GM18505 (cell line): ENCODE measurements at regions not wholly inside any gene's neighbourhood (a gene's known extent, or its start where the extent isn't known, plus 50 kb on each side); places are given as distances from the start of the nearest gene placed in this dataset.

Source experiments
- ATAC-seq: cut with Tn5 transposase; IDR thresholded peaks from one replicate; pipeline ENCODE4 v1.9.1; 2021; ENCODE audit not compliant: unreplicated experiment
- POLR2A ChIP-seq: IDR thresholded peaks from 4 replicates; pipeline ENCODE4 v1.6.1; 2011; ENCODE audit warnings: borderline replicate concordance; ENCODE audit not compliant: insufficient read depth, insufficient read length; ENCODE audit errors: extremely low read depth

DNA sequence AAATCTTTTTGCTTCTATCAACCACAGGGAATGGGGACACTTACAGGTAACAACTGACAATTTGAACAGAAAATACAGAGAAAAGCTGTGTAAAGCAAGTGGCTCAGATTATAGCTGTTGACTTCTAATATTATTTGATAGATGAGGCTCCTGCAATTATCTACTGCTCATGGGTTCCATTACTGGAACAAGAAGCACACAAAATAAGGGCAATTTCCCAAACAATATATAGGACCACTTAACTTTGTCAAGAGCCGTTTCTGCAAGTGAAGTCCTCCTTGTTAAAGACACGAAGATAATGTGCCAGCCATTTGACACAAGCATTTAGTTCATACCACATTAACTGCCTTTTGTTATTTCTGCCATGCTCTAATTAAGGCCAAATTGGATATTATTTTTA, 315.5 kb upstream of the ARID1B start:
- no peak for ATAC-seq
- TF ChIP-seq POLR2A, result no peak

DNA sequence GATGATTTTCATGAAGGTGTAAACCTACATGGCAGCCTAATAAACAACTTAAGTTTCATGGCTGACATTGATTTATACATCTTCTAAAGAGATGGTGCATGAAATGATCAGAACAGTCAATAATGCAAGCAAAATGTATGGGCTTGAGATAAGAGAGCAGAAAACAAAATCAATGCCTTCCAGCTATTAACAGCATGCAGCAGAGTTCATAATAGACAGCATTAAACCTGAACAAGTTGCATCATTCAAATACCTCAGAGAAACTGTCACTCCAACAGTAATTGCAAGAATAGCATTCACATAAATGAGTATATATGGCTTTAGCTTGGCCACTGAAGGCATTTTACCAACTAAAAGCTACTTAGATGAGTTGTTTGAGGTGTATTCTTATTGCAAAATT, 319.6 kb upstream of the ARID1B start:
- ATAC-seq, result no peak
- no peak for TF ChIP-seq POLR2A

DNA sequence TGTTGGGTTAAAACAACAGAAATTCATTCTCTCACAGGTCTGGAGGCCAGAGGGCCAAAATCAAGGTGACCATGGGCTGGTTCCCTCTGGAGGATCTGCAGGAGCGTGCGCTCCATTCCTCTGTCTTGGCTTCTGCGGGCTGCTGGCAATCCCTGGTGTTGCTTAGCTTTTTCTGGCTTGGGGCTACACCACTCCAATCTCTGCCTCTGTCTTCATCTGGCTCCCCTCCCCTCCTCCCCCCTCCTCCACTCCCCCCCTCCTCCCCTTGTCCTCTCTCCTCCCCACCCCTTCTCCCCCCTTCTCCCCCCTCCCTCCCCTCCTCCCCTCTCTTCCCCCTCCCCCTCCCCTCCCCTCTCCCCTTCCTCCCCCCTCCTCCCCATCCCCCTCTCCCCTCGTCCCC, 321.3 kb upstream of the ARID1B start:
- TF ChIP-seq POLR2A, result no peak

DNA sequence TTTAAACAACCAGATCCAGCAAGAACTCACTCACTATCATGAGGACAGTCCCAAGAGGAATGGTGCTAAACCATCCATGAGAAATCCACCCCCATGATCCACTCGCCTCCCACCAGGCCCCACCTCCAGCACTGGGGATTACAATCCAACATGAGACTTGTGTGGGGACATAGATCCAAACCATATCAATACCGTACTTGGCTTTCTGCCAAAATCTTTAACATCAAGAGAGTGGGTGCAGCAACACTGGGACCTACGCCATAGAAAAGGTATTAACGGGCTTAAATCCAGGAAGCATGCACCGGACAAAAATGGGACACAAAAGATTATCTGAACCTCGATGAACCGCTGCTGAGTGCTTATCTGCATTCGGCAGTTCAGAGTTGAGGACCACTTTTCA, 322.3 kb upstream of the ARID1B start:
- no peak for TF ChIP-seq POLR2A
- ATAC-seq, result no peak

More for the DNA sequence above, 321.3 kb upstream of the ARID1B start:
- no peak for ATAC-seq

DNA sequence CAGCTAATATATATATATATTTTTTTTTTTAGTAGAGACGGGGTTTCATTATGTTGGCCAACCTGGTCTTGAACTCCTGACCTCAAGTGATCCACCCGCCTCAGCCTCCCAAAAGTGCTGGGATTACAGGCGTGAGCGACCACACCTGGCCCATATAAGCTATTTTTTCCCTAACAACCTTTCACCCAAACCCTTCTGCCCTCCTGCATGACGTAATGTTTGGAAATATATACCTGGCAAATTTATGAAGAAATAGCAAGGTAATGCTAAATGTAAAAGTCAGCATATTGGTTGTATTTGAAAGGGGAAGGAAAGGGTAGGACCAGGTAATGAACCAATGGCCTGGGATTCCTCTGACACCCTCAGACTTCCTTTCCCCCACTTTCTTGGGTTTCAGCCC, 325.5 kb upstream of the ARID1B start:
- TF ChIP-seq POLR2A, result no peak

DNA sequence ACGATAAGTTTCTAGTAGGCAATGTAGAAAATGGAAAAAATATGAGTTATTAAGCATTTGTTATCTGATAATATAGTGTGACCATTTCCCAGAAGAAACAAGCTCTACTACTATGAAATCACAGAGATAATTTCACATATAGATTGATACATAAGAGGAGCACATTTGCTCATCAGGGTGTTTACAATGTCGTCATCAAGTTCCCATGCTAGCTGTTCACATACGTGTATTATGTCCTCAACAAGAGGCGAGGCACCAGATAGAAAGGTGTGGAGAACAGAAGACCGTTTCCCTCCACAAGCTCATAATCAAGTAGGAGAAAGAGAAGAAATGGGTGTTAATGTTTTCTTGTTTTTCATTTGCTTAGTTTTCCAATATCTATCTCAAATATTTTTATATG, 326.1 kb upstream of the ARID1B start:
- TF ChIP-seq POLR2A, result no peak
- ATAC-seq, result no peak

More for the DNA sequence above, 325.5 kb upstream of the ARID1B start:
- ATAC-seq, result no peak

DNA sequence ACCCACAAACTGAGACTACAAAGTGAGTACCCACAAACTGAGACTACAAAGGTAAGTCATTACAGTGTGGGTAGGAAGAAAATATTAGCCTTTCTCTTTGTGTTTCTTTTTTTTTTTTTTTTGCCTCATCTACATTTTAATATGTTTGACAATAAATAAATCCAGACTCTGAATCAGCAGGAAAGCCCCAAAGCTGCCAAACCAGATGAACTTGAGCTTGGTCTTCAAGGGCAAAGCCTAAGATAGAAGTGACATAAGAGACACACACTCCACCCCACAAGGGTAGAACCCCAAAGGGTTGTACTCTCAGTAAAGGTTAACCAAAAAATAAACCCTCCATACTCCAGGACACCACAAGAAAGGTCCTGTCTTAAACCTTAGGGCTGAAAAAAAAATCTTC, 326.8 kb upstream of the ARID1B start:
- no peak for TF ChIP-seq POLR2A
- no peak for ATAC-seq

DNA sequence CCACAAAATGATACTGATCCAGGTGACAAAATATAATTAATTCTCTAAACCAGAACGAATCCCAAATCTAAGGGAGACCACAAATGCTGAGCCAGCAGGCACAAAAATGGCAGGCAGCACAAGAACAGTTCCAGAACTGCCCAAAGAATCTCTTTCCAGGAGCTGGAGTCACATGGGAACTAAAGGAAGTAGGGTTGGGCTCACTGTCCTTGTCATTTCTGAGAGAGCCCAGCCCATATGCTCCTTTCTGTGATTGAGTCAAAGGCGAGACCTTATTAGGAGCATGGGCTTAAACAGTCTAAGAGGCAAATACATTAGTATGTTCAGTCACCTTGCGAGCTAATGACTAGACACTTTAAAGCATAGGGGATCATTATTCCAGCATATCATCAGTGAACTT, 327.6 kb upstream of the ARID1B start:
- ATAC-seq, result no peak
- no peak for TF ChIP-seq POLR2A

DNA sequence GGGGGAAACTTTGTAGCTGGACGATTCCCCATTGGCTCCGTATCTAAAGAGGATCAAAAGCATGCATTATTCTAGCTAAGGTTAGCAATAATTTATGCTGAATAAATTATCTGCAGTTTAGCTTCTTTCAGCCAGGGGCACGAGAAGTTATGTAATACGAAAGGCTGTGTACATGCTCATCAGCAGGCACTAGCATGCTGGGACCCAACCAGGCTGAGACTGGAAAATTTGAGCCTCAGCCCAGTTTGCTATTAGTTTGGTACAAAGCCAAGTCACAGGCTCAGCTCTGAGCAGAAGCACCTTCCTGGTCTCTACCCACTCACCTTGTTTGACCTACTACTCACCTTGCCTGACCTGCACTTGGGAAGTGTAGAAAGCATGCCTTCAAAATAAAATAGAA, 328.1 kb upstream of the ARID1B start:
- no peak for TF ChIP-seq POLR2A
- no peak for ATAC-seq

DNA sequence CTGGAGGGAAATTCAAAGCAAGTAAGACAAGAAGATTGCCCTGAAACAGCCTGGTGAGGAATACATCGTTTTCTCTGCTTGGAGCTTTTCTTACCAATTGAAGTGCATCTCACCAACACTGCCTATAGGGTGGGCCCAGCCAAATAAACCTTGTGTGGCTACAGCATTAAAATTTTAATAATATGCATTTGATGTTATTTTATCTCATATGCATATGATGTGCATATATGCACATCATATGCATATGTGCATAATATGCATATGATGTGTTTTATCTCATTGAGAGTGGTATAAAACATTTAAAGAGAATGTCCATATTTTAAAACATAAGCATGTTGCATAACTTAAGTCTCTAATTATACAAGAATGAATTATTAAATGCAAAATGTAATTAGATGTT, 328.6 kb upstream of the ARID1B start:
- no peak for TF ChIP-seq POLR2A
- no peak for ATAC-seq

DNA sequence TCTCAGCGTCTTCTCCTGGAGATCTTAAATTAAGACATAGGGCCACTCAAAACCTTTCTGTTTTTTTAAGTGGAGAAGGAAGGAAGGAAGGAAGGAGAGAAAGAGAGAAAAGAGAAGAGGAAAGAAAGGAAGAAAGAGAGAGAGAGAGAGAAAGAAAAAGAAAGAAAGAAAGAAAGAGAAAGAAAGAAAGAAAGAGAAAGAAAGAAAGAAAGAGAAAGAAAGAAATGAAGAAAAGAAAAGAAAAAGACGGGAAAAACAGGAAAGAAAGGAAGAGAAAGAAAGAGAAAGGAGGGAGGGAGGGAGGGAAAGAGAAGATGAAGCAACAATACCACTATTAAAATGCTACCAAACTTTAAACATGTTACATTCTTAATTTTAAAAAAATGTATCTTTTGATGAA, 336.5 kb upstream of the ARID1B start:
- no peak for TF ChIP-seq POLR2A
- no peak for ATAC-seq

DNA sequence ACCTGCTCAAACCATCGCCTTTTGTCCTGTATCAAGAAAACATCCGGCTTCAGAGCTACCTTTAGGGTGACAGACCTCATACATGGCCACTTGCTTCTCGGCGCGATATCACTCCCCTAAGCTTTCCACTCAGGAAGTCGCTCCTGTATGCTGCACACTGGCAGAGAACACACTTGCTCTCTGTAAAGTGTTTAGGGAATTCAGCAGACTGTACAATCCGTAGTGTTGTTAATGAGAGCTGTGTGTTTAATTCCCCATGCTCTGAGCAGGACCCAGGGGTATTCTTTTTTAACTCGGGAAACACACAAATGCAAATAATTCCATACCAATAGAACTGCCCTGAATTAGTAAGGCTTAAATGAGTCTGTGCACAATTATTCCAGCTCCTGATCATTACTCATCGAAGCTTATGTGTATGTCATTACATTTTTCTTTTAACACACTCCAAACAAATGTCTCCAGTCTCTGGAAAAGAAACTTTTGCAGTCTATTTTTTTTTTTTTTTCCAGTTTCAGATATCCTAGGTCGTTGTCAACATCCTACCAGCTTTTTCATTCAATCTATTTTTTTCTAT, 338.7 kb upstream of the ARID1B start:
- TF ChIP-seq POLR2A, result no peak
- no peak for ATAC-seq

DNA sequence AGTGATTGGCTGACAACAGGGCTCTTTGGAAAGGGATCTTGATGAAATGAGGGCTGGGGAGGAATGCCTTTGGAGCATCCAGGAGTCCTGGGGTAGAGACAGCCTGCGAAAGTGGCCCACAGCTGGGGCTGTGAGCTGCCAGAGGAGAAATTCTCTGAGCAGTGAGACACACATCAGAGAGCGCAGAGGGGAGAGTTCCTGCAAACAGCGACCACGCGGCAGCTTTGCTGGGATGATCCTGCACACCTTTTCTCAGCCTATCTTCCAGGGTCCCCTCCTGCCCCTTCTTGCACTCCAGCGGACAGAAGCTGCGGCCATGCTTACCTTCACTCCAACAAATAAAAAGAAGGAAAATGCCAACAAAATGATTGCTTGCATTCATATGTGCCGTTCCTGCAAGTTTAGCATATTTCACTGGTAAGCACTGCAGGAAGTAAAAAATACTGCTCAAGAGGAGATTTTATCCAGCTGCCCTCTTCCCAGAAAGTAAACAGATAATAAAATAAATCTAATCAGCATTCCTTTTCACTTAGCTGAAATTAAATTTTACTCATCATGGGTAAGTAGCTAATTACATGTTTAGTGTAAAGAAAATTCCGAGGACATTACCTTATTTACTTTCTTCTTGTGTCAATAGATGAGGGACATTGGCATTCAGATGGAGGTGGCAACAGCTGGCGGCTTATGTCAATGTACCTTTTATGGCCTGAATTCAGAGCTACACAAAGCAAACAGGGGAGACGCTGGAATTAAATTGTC, 339.9 kb upstream of the ARID1B start:
- ATAC-seq, result no peak
- TF ChIP-seq POLR2A, result no peak

DNA sequence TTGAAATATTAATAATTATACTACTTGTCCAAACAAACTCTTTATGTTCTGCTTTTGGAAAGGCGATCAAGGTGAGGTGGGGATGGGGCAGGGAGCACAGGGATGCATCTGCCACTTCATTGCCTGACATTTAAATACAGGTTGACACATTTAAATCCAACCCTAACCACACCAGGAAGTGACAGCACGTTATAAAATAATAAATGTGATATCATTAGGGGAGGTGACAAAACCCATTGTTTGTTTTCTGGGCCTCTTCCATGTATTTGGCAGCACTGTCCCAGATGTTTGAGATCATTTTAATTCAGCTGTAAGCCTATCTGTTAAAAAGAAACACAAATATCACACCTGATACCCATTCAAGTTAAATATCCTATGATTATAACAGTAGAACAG, 342.4 kb upstream of the ARID1B start:
- no peak for TF ChIP-seq POLR2A
- no peak for ATAC-seq
